CD14-positive monocyte (primary cell): ENCODE measurements at regions not wholly inside any gene's neighbourhood (a gene's known extent, or its start where the extent isn't known, plus 50 kb on each side); places are given as distances from the start of the nearest gene placed in this dataset.

Source experiments
- DNase-seq, 3 donors: peaks; one replicate each; pipeline ENCODE4 v3.0.0-alpha.2; 2011 to 2022
- H2AFZ ChIP-seq: 2 replicates; pipeline ENCODE4 v1.6.0; 2012; ENCODE audit warnings: mild to moderate bottlenecking, low read depth, low read length, inconsistent platforms; ENCODE audit not compliant: insufficient read depth, poor library complexity, severe bottlenecking
- H3K27ac ChIP-seq, 2 donors: 1 replicate in 1 of 2; 2 replicates in 1 of 2; pipeline ENCODE4 v1.5.1; 2012 to 2013; ENCODE audit warnings: low read length in 2 of 2, control low read depth in 1 of 2, inconsistent platforms in 1 of 2, low read depth in 1 of 2, mild to moderate bottlenecking in 1 of 2
- H3K27me3 ChIP-seq, 2 donors: one replicate each; pipeline versions ENCODE4 v1.6.0 to v1.6.1; 2011 to 2013; ENCODE audit warnings: low read length in 2 of 2; ENCODE audit not compliant: control insufficient read depth in 2 of 2, insufficient read depth in 2 of 2
- H3K36me3 ChIP-seq, 2 donors: replicated peaks in 1 of 2; 1 replicate in 1 of 2; 2 replicates in 1 of 2; pipeline versions ENCODE4 v1.5.1 to v1.6.1; 2012 to 2013; ENCODE audit warnings: low read length in 2 of 2, control low read depth in 1 of 2, inconsistent platforms in 1 of 2, mild to moderate bottlenecking in 1 of 2; ENCODE audit not compliant: insufficient read depth in 2 of 2, control insufficient read depth in 1 of 2
- H3K4me1 ChIP-seq, 2 donors: 1 replicate in 1 of 2; 2 replicates in 1 of 2; pipeline versions ENCODE4 v1.5.1 to v1.6.1; 2012 to 2013; ENCODE audit warnings: low read length in 2 of 2, control low read depth in 1 of 2, inconsistent platforms in 1 of 2, mild to moderate bottlenecking in 1 of 2, moderate library complexity in 1 of 2; ENCODE audit not compliant: insufficient read depth in 2 of 2, control insufficient read depth in 1 of 2
- H3K4me2 ChIP-seq: replicated peaks from 2 replicates; pipeline ENCODE3; 2012; ENCODE audit warnings: low read length, moderate library complexity, mild to moderate bottlenecking; ENCODE audit not compliant: poor library complexity, severe bottlenecking; ENCODE audit errors: extremely low read depth
- H3K4me3 ChIP-seq, 3 experiments: fragments of 200-600 bp in 1 of 3; sonication (generic) in 1 of 3; replicated peaks in 1 of 3; 1 replicate in 2 of 3; 2 replicates in 1 of 3; pipeline ENCODE4 v1.5.1; 2011 to 2013; ENCODE audit warnings: low read length in 3 of 3, mild to moderate bottlenecking in 3 of 3, control low read depth in 2 of 3, low read depth in 2 of 3, inconsistent platforms in 1 of 3, moderate library complexity in 1 of 3
- H3K79me2 ChIP-seq: 2 replicates; pipeline ENCODE4 v1.6.0; 2012; ENCODE audit warnings: mild to moderate bottlenecking, control low read depth, inconsistent platforms, low read length, moderate library complexity; ENCODE audit not compliant: insufficient read depth
- H3K9ac ChIP-seq: 2 replicates; pipeline ENCODE4 v1.6.0; 2017; ENCODE audit warnings: low read length, mild to moderate bottlenecking; ENCODE audit not compliant: insufficient read depth, poor library complexity, severe bottlenecking
- H3K9me3 ChIP-seq, 2 donors: replicated peaks in 1 of 2; 1 replicate in 1 of 2; 2 replicates in 1 of 2; pipeline versions ENCODE4 v1.5.1 to v1.6.1; 2012 to 2013; ENCODE audit warnings: low read length in 2 of 2, control low read depth in 1 of 2; ENCODE audit not compliant: control insufficient read depth in 1 of 2, insufficient read depth in 1 of 2
- H4K20me1 ChIP-seq: 2 replicates; pipeline ENCODE4 v1.6.0; 2012; ENCODE audit warnings: mild to moderate bottlenecking, low read length, control low read depth, moderate library complexity; ENCODE audit not compliant: insufficient read depth
- H3K27ac Mint-ChIP-seq, 7 donors: one replicate each; pipeline ENCODE4 v1.8.0; 2020; ENCODE audit warnings: mild to moderate bottlenecking in 7 of 7, mixed read lengths in 7 of 7, moderate library complexity in 6 of 7, inconsistent platforms in 2 of 7
- H3K27me3 Mint-ChIP-seq, 3 donors: one replicate each; pipeline ENCODE4 v1.8.0; 2021 to 2022; ENCODE audit warnings: low read depth in 3 of 3, mild to moderate bottlenecking in 3 of 3, mixed read lengths in 3 of 3, moderate library complexity in 3 of 3, inconsistent platforms in 1 of 3
- H3K36me3 Mint-ChIP-seq, 2 donors: one replicate each; pipeline ENCODE4 v1.8.0; 2020; ENCODE audit warnings: mixed read lengths in 2 of 2, inconsistent platforms in 1 of 2, mild to moderate bottlenecking in 1 of 2
- H3K4me1 Mint-ChIP-seq: one replicate; pipeline ENCODE4 v1.8.0; 2020; ENCODE audit warnings: mild to moderate bottlenecking, mixed read lengths
- H3K4me3 Mint-ChIP-seq, 2 donors: one replicate each; pipeline ENCODE4 v1.8.0; 2020; ENCODE audit warnings: mild to moderate bottlenecking in 2 of 2, mixed read lengths in 2 of 2, moderate library complexity in 1 of 2
- H3K9me3 Mint-ChIP-seq, 7 donors: one replicate each; pipeline ENCODE4 v1.8.0; 2020 to 2022; ENCODE audit warnings: mixed read lengths in 7 of 7, mild to moderate bottlenecking in 6 of 7, moderate library complexity in 6 of 7, inconsistent platforms in 2 of 7
- CTCF ChIP-seq: fragments of 200-600 bp; IDR thresholded peaks from one replicate; pipeline ENCODE4 v1.8.0; 2022; ENCODE audit warnings: antibody characterized with exemption, mild to moderate bottlenecking
- WGBS: methylation state at CpG from one replicate; pipeline ENCODE4 v1.1.5; 2013; ENCODE audit warnings: missing lambda C conversion rate; ENCODE audit not compliant: insufficient coverage; 5-methylcytosine and 5-hydroxymethylcytosine counted together
- intact Hi-C, 2 donors: fragments of 100-400 bp; cut with micrococcal nuclease; formaldehyde crosslinking; loops; one replicate each; pipeline versions ENCODE4 v1.15.0 to v1.15.1; 2023

- H3K36me3 ChIP-seq = no peaks in the 10 kb centered on the region
- H3K9me3 ChIP-seq = peaks cover 0 to 3% of the 10 kb centered on the region in 2 donors
- H3K27me3 ChIP-seq = no peaks in the 10 kb centered on the region
- H3K9me3 Mint-ChIP-seq = peaks cover 0 to 6% (median 0%) of the 10 kb centered on the region in 7 donors
- no peaks in the 10 kb centered on the region for H3K4me1 Mint-ChIP-seq
- no peak overlapping the region for H3K4me2 ChIP-seq
- 60% methylated on average over 1 of the region's 1 CpG for WGBS
- TF ChIP-seq CTCF = no peak
- H3K27ac Mint-ChIP-seq = no peak overlapping the region
- no peaks in the 10 kb centered on the region for H3K4me1 ChIP-seq
- H3K4me3 Mint-ChIP-seq = no peak overlapping the region
- H3K4me3 ChIP-seq = no peak overlapping the region
- H3K27me3 Mint-ChIP-seq = no peaks in the 10 kb centered on the region
- no peaks in the 10 kb centered on the region for H3K36me3 Mint-ChIP-seq
- DNase-seq = no peak
- H3K79me2 ChIP-seq = no peaks in the 10 kb centered on the region
- intact Hi-C loops = no loop called here
- H2AFZ ChIP-seq = no peak overlapping the region
- no peak overlapping the region for H3K9ac ChIP-seq
- no peaks in the 10 kb centered on the region for H4K20me1 ChIP-seq
- no peak overlapping the region for H3K27ac ChIP-seq
These were observed 132.7 kb upstream of the TNC start for GRCh38 chr9:115250621-115251032.

GRCh38 chr9:115254287-115255180 is 136.6 kb upstream of the TNC start:
- WGBS = 80% methylated on average over 4 of the region's 5 CpGs
- no peaks in the 10 kb centered on the region for H3K4me1 Mint-ChIP-seq
- H2AFZ ChIP-seq = no peak overlapping the region

More at GRCh38 chr9:115254287-115255180, 136.6 kb upstream of the TNC start:
- no peak overlapping the region for H3K4me3 ChIP-seq
- Mint-ChIP-seq H3K9me3 (peaks cover 0 to 6% (median 1%) of the 10 kb centered on the region in 7 donors), H3K36me3 (no peaks in the 10 kb centered on the region), H3K27me3 (peaks cover 1 to 3% (median 2%) of the 10 kb centered on the region in 3 donors), H3K4me3 (no peak overlapping the region), H3K27ac (no peak overlapping the region)
- no peak overlapping the region for H3K27ac ChIP-seq
- H3K79me2 ChIP-seq = no peaks in the 10 kb centered on the region
- no peak overlapping the region for H3K4me2 ChIP-seq
- intact Hi-C loops = no loop called here
- H4K20me1 ChIP-seq = no peaks in the 10 kb centered on the region
- H3K36me3 ChIP-seq = no peaks in the 10 kb centered on the region
- H3K9ac ChIP-seq = no peak overlapping the region
- no peaks in the 10 kb centered on the region for H3K4me1 ChIP-seq
- no peaks in the 10 kb centered on the region for H3K27me3 ChIP-seq
- DNase-seq = no peak
- peaks cover 0 to 3% of the 10 kb centered on the region in 2 donors for H3K9me3 ChIP-seq
- no peak for TF ChIP-seq CTCF
